GM21717 (cell line): ENCODE measurements at regions not wholly inside any gene's neighbourhood (a gene's known extent, or its start where the extent isn't known, plus 50 kb on each side); places are given as distances from the start of the nearest gene placed in this dataset.

Experiments used
- ATAC-seq: cut with Tn5 transposase; IDR thresholded peaks from one replicate; pipeline ENCODE4 v1.9.1; 2021; ENCODE audit warnings: mild to moderate bottlenecking, moderate library complexity; ENCODE audit not compliant: unreplicated experiment

GRCh38 chr1:230517326-230517725 lies 91.2 kb upstream of the PGBD5 start:
- no peak for ATAC-seq

- no peak for ATAC-seq
These were observed 90.8 kb upstream of the PGBD5 start for GRCh38 chr1:230516889-230517288.

GRCh38 chr1:230515451-230516145 lies 89.5 kb upstream of the PGBD5 start:
- ATAC-seq = no peak

GRCh38 chr1:230510496-230510895 lies 84.4 kb upstream of the PGBD5 start:
- ATAC-seq = no peak

DNA sequence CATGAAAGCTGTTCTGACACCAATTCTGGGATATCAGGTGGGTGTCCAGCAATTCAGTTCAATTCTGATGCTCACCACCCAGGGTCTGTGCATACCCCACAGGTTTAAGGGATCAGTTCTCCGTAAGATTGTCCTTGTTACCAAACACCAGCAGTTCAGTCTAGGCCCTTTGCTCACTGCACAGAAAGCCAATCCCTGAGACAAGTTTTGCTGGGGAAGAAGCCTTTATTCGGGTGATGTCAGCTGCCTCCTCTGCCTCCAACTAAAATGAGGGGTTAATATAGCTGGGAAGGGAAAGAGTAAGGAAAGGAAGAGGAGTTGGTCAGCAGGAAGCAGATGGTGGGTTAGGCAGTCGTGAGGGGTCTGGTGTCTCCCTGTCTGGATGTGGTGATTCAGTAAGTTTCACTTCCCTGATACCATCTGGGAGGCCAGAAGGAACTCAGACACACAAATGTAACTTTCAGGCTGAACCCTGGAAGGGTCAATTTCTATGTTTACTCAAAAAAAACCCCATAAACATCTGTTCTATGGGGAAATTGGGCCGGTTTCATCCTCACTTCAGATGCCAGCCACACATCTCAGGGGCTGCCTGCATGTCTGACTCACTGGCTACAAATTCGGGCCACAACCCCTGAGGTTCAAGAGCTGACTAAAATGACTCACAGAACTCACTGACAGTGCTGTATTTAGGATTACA lies 83.3 kb upstream of the PGBD5 start:
- peak; percentile 69 for ATAC-seq

- no peak for ATAC-seq
These were observed 81.7 kb upstream of the PGBD5 start for GRCh38 chr1:230507666-230508402.

DNA sequence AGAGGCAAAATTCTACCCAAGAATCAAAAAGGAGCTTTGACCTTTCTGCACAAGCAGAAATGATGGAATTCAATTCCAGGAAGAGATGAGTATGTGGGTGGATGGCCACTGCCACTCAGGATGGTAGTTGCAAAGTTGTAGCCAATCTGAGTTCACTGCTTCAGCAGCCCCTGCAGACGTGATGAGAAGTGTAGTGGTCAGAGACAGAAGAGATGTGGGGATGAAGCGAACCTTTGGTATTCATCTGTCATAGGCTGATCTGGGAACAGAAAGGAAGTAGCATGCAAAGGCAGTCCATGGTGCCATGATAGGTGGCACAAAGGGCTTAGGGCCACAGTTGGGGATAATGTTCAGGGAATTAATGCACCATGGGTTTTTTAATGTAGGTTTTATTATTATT lies 81.1 kb upstream of the PGBD5 start:
- ATAC-seq = no peak

GRCh38 chr1:230506451-230506850 lies 80.3 kb upstream of the PGBD5 start:
- ATAC-seq = no peak

DNA sequence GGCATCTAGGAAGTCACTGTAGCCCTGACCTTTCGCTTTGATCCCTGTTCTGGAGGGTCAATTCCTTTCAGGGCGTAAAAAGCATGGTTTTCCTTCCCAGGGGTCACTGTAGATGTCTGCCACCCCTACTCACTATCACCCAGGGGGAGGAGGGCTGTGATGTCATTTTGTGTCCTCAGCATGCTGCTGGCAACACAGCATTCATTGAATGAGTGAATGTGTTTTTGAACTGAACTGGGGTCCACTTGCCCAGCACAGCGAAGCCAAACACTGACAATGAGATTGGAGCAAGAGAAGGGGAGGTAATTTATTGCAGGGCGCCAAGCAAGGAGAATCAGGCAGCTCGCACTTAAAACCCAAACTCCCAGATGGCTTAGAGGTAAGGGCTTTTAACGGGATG lies 78.2 kb upstream of the PGBD5 start:
- no peak for ATAC-seq

- no peak for ATAC-seq
These were observed 77.6 kb upstream of the PGBD5 start for GRCh38 chr1:230503726-230504125.

DNA sequence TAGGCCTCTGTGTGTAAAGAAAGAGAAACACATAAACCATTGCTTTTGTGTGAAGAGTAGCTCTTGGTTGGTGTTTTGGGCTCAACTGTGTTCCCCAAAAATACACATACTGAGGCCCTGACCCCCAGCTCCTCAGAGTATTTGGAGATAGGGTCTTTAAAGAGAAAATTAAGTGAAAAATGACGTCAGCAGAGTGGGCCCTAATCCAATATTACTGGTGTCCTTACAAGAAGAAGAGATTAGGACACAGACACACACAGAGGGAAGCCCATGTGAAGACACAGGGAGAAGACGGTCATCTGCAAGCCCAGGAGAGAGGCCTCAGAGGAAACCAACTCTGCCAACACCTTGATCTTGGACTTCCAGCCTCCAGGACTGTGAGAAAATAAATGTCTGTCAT lies 76.9 kb upstream of the PGBD5 start:
- no peak for ATAC-seq

DNA sequence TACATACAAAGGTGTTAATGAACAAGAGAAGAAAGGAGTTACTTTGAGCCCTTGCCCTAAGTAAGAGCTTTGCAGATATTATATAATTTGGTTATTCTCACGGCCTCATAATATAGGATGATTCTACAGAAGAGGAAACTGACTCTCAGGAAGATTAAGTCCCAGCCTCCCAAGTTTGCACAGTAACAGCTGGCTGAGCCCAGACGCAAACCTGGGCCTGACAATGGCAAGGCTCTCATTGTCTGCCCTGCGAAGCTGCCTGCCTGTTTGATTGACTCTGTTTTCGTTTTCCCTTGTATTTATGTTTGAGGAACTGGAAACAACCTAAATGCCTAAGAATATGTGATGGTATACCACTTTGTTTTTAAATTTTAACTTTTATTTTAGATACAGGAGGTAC lies 76.2 kb upstream of the PGBD5 start:
- ATAC-seq = no peak

DNA sequence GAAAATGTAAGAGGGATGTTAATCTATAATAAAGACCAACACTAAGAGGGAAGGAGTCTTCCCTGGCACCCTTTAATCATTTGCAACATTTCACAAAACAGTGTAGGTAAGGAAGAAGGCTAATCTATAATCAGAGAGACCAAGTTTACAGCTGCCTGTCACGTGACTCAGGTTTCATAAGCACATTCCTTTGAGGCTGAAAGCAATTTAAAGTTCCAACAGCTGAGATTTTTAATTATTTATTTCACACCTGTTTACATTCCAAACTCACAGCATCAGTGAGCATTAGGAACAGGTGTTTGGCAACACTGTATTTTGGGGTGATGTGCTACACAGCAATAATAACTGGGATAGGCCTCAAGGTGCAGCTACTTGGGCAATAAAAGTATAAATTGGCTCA lies 75.7 kb upstream of the PGBD5 start:
- no peak for ATAC-seq

DNA sequence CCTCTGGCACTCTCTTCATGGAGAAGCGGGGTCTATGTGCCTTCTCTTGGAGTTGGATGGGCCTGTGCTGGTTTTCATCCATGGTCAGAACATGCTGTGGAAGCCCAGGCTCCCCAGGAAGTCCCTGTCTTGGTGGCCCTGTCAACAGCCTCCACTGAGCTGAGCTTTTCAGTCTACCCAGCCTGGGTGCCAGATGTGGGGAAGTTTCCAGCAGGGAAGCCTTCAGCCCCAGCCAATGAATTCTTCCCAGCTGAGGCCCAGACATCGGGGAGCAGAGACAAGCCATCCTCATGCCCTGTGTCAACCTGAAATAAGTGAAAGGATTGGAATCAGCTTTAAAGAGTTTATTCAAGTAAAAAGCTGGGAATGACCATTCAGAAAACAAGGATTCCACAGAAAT lies 75.1 kb upstream of the PGBD5 start:
- no peak for ATAC-seq

GRCh38 chr1:230500063-230500462 lies 73.9 kb upstream of the PGBD5 start:
- ATAC-seq = no peak

DNA sequence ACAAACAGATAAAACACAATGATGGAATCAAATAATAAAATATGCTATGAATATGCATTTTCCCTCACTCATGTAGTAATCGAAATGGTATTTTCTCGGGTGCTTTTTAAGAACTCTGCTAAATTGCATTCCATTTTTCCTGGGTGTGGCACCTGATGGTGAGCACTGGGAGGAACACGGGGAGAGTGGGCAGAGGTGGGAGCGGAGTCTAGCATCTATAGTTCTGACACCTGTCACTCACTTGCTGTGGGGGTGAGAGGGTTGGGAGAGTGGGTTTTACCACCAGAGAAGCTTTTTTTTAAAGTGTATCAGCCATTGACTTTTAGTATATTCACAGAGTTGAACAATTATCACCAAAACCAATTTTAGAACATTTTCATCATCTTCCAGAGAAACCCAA lies 73.4 kb upstream of the PGBD5 start:
- no peak for ATAC-seq

DNA sequence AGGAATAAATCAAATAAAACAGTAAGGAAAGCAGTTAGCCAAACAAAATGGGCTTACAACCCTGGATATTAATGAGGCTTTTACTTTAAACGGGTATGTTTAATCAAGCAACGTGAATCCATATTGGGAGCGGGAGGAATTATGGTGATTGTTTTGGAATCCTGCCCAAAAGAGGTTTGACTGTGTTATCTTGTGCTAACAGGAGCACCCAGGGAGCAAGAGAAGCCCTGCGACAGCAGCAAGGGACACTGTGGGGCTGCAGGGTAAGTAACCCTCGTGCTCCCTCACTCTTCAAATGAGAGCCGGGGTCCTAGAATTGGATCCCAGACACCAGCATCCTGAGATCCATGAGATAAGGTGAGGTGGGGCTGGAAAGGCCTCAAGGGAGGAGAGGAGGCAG lies 72.6 kb upstream of the PGBD5 start:
- ATAC-seq = no peak

GRCh38 chr1:230496451-230496850 lies 70.3 kb upstream of the PGBD5 start:
- no peak for ATAC-seq

DNA sequence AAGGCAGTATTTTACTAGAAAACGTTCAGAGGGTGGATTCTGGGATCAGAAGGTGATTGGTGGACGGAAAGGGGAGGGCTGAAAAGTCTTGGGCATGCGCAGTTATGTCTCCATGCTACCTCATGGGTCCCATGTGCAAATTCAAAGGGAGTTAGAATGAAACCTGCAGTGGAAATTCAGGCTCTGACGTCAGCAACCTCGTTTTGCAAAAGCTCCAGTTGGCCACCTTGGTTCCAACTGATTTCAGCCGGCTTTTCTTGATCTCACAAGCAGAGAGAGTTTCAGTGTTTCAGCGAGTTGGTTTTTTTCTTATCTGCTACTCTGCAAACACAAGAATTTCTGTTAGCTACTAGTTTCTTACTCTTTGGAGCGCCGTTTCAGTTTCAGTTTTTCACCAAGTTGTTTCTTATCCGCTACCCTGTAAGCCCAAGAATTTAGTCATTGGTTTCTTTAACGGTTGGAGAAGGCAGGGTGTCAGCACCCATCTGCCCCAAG lies 69.8 kb upstream of the PGBD5 start:
- no peak for ATAC-seq

- ATAC-seq = no peak
These were observed 68.9 kb upstream of the PGBD5 start for GRCh38 chr1:230495076-230495475.

GRCh38 chr1:230494514-230494913 lies 68.4 kb upstream of the PGBD5 start:
- ATAC-seq = no peak

- no peak for ATAC-seq
These were observed 67.9 kb upstream of the PGBD5 start for GRCh38 chr1:230494026-230494425.
